Upper lobe of left lung (tissue), 4 donors: ENCODE measurements at regions not wholly inside any gene's neighbourhood (a gene's known extent, or its start where the extent isn't known, plus 50 kb on each side); places are given as distances from the start of the nearest gene placed in this dataset.

Source experiments
- POLR2A ChIP-seq, 4 donors: fragments of 450-650 bp; IDR thresholded peaks; one replicate each; pipeline ENCODE4 v1.5.1; 2016 to 2017; ENCODE audit warnings: antibody characterized with exemption in 4 of 4, mild to moderate bottlenecking in 2 of 4
- POLR2AphosphoS5 ChIP-seq, 2 donors: sonication (generic); formaldehyde crosslinking; IDR thresholded peaks; one replicate each; pipeline ENCODE4 v1.5.1; 2017; ENCODE audit warnings: antibody characterized with exemption in 2 of 2
- TF ChIP-seq, protein P1 (sequence below), 6 experiments: fragments of 450-650 bp in 4 of 6; fragments of 200-600 bp in 2 of 6; sonication (generic) in 2 of 6; IDR thresholded peaks; one replicate each; pipeline ENCODE4 v1.5.1; 2016 to 2019; ENCODE audit warnings: antibody characterized with exemption in 6 of 6

GRCh38 chr3:15964605-15965442 lies 167.0 kb upstream of the ANKRD28 start:
- TF ChIP-seq, protein P1, sequence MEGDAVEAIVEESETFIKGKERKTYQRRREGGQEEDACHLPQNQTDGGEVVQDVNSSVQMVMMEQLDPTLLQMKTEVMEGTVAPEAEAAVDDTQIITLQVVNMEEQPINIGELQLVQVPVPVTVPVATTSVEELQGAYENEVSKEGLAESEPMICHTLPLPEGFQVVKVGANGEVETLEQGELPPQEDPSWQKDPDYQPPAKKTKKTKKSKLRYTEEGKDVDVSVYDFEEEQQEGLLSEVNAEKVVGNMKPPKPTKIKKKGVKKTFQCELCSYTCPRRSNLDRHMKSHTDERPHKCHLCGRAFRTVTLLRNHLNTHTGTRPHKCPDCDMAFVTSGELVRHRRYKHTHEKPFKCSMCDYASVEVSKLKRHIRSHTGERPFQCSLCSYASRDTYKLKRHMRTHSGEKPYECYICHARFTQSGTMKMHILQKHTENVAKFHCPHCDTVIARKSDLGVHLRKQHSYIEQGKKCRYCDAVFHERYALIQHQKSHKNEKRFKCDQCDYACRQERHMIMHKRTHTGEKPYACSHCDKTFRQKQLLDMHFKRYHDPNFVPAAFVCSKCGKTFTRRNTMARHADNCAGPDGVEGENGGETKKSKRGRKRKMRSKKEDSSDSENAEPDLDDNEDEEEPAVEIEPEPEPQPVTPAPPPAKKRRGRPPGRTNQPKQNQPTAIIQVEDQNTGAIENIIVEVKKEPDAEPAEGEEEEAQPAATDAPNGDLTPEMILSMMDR (IDR thresholded peaks at IDR 0.05) = no peak
- TF ChIP-seq POLR2AphosphoS5 (IDR thresholded peaks at IDR 0.05) (no peak), POLR2A (IDR thresholded peaks at IDR 0.05) (no peak)
